ENCODE measurements at regions not wholly inside any gene's neighbourhood (a gene's known extent, or its start where the extent isn't known, plus 50 kb on each side); places are given as distances from the start of the nearest gene placed in this dataset.

- Histone ChIP-seq H3F3A (replicated peaks; ENCODE audit: low read depth) (no peaks in the 10 kb centered on the region), H3K27ac (ENCODE audit: low read depth) (no peak overlapping the region), H3K27me3 (ENCODE audit: insufficient read depth) (no peaks in the 10 kb centered on the region), H3K36me3 (ENCODE audit: insufficient read depth) (no peaks in the 10 kb centered on the region), H2AFZ (no peak overlapping the region), H3K4me1 (ENCODE audit: insufficient read depth) (peaks cover 7% of the 10 kb centered on the region; the same call in 1 of the 2 replicates), H3K4me3 (no peak overlapping the region), H4K20me1 (replicated peaks; ENCODE audit: insufficient read depth) (no peaks in the 10 kb centered on the region), H3K79me2 (replicated peaks; ENCODE audit: insufficient read depth) (no peaks in the 10 kb centered on the region), H3K9me2 (ENCODE audit: insufficient read depth) (peaks cover 7% of the 10 kb centered on the region; the same call in 1 of the 2 replicates), H3K4me2 (no peak overlapping the region)
- Mint-ChIP-seq H3K9me3 (peaks cover 5% of the 10 kb centered on the region), H3K4me1 (peaks cover 13% of the 10 kb centered on the region), H3K36me3 (ENCODE audit: low read depth) (peaks cover 9% of the 10 kb centered on the region), H3K27ac (no peak overlapping the region), H3K4me3 (no peak overlapping the region), H3K27me3 (ENCODE audit: insufficient read depth, low read depth, poor library complexity) (no peaks in the 10 kb centered on the region)
- no peak for TF ChIP-seq EZH2 (IDR thresholded peaks at IDR 0.05; ENCODE audit: low read depth, unreplicated experiment)
- TF ChIP-seq STAT1 (IDR thresholded peaks at IDR 0.05; ENCODE audit: unreplicated experiment): no peak
- no peak for TF ChIP-seq ETS1 (IDR thresholded peaks at IDR 0.05)
- TF ChIP-seq CREB1 (CRISPR knock-in tag; IDR thresholded peaks at IDR 0.05; ENCODE audit: low read depth): no peak
- no peak for TF ChIP-seq REST (IDR thresholded peaks at IDR 0.05; ENCODE audit: unreplicated experiment)
- no peak for TF ChIP-seq ZNF114 (CRISPR knock-in tag; IDR thresholded peaks at IDR 0.05)
- TF ChIP-seq ZNF331 (CRISPR knock-in tag; IDR thresholded peaks at IDR 0.05; ENCODE audit: low read depth): no peak
- TF ChIP-seq CTCF (conservative IDR thresholded peaks at IDR 0.05; ENCODE audit: low read depth in 2 of 2): no peak
- no peak for TF ChIP-seq JUNB (IDR thresholded peaks at IDR 0.05; ENCODE audit: unreplicated experiment)
- TF ChIP-seq NANOG (IDR thresholded peaks at IDR 0.05; ENCODE audit: borderline replicate concordance): no peak
- TF ChIP-seq ZNF462 (CRISPR knock-in tag; IDR thresholded peaks at IDR 0.05): no peak
- no peak for TF ChIP-seq EZH2phosphoT487 (IDR thresholded peaks at IDR 0.05; ENCODE audit: unreplicated experiment)
- DNase-seq (ENCODE audit: low spot score): no peak
- ATAC-seq: no peak
These were observed 612.9 kb upstream of the BTBD3 start for GRCh38 chr20:11304795-11305194.

Data from GM23338 (cell line).